ENCODE measurements at regions not wholly inside any gene's neighbourhood (a gene's known extent, or its start where the extent isn't known, plus 50 kb on each side); places are given as distances from the start of the nearest gene placed in this dataset.
A peak's percentile ranks its signal among the peaks of the same experiment; 100 is the strongest.

DNA sequence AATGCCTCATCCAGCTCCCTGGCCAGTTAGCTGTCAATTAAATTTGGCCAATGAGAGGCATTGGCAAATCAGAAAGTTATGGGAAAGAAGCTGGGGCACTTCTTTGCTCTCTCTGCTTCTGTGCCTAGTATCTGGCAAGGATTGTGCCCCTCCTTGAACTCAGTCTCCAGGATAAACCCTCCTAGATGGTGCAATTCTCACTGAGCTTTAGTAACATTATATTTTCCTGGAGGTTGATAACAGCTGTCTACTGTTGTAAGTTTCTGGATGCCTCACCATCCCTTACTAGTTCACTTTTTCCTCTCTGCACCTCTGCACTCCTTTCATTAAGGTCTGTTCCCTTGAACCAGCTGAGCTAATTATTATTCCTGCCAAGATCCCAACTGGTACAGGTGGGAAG is 329.5 kb downstream of the MFSD1 start:
- DNase-seq = no peak

DNA sequence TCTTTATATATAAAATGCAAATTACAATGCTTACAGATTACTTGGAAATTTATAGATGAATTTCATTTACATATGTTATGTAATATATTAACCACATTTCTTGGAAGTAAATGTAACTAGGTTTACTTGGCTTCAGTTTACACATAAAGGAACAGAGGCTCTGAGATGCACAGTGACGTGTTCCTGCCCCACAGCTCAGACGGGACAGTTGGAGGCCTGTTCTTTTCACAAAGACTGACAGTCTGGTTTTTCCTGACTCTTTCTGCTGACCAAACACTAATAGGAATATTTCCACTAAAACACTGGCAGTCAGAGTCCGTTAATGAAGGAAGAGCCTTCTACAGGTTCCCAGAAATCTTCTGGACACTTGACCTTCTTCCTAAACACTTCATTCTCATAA is 336.1 kb downstream of the MFSD1 start:
- DNase-seq = no peak

DNA sequence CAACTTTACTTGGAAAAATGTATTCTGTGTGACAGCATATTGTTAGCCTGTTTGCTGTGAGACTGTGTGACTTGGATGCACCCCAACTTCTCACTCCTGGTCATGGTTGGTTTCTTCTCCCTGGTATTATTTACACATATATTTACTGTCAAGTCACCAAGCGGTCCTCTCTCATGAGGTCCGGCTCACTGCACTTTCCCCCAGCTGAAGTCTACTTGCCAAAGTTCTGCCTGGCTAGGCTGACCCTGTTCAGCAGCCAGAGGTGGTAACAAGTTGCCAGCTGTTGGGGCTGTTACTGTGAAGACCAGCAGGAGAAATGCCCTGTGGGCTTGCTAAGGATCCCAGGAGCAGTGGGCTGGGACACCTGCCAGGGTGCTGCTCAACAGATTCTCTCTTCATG is 337.5 kb downstream of the MFSD1 start:
- no peak for DNase-seq

DNA sequence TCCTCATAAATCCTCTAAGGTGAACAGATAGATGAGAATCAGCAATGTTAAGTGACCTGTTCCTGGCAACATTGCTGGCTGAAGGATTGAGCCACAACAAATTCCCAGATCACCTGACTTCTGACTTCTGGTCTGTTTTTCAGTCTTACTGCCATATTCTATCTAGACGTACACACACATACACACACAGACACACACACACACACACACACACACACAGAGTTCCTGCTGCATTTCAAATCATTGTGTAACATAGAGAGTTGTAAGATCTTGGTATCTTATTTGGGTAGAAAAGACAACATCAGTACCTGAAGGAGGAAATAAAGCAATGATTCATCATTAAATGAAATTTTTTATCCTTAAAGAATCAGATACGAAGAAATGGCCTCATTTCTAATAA is 342.6 kb downstream of the MFSD1 start:
- no peak for DNase-seq

DNA sequence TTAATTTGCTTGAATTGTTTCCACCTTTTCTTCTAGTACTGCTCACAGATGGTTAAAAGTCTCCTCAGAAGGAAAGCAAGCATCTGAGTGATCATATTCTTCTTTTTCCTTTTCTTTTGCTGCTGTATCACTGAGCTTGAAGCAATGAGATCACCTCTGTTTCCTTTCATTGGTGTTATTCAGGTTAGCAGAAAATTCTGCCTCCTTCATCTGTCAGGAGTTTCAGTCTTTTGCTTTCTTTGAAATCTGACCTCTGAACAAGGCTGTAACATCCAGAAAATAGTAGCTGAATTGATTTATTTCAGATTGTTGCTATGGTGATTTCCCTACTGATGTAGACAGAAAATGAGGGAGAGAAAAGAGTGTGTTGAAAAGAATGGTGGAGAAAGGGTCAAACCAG is 343.0 kb downstream of the MFSD1 start:
- DNase-seq = no peak

DNA sequence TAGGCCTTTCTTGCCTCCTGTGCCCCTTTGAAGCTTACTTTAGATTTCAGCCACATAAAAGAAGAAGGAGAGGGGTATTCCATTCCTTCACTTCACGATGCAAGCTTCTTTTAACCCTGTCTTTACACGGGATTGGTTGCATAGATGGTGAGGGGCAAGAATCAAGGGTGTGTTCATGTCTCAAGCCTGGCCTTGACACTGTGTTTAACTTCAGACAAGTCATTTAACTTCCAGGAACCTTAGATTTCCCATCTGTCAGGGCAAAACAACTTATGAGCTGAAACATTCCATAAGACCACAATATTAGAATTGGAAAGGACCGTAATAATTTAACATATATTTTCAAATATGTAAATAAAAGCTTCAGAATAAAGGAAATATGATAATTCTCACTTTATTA is 344.5 kb downstream of the MFSD1 start:
- no peak for DNase-seq

DNA sequence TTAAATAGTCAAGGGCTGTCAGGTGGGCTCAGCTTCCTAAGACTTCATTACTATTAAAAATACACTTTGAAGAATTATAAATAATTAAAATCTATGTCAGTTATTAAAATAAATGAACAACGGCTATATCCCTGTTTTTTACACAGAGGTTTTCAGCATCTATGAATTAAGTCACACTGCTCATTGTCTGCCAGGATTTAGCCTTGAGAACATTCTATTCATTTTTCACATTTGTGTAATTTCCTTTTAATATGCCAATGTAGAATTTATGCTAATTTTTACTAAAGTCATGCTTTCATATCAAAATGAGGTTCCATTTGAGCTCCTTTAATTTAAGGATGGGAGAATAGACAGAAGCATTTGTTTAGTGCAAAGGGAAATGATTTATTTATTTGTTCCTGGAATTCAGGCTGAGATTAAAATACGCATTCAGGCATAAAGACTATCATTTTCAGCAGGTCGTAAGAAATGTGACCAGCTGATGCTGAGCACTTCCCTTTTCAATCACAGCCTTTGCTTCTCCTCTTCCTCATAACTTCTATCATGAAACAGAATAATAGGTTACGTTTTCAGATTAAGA is 345.1 kb downstream of the MFSD1 start:
- no peak for DNase-seq

DNA sequence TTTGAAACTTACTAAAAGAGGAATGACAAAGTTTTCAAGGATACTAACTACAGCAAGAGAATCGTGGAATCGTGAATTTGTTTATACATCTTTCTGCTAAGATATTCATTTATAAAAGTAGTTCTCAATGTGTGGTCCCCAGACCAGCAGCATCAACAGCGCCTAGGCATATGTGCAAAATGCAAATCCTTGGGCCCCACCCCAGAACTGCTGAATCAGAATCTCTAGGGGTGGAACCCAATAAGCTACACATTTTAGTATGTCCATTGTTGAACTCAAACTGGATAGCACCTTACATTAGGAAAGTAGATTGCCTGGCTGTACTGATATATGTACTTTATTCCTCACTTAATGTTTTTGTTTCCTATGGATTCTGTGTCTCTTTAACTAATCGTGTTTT is 346.0 kb downstream of the MFSD1 start:
- no peak for DNase-seq

DNA sequence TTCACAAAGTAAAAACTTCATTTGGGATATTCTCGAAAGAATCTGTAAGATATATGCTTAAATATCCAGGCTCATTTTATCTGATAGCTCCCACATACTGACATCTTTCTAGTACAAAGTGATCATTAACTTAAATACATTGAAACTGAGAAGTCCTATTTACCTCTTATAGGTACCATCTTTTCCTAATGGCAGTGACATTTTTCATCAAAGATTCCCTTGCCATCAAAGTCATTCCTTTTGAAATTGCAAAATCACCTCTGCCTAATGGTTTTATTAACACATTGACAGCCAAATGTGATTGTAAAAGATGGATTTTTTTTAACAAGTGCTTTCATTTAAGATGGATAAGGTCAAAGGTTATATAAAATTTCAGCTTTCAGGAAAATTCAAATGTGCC is 346.6 kb downstream of the MFSD1 start:
- no peak for DNase-seq

DNA sequence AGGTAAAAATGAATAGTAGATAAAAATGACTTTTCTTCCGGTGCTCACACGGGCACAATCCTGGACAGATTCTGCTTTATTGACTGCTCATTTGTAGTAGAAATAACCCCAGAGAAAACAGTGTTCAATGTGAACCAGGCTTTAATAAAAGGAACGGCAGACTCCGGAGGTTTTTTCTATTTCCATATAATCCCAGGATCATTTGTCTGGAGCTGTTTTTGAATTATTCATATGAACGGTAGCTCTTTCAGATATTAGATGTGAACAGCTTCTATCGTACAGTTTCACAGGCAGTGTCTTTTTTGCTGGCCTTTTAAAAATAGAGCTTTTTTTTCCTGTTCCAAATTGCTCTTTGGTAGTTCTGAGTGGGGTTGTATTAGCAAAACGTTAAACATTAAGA is 347.3 kb downstream of the MFSD1 start:
- DNase-seq = no peak

DNA sequence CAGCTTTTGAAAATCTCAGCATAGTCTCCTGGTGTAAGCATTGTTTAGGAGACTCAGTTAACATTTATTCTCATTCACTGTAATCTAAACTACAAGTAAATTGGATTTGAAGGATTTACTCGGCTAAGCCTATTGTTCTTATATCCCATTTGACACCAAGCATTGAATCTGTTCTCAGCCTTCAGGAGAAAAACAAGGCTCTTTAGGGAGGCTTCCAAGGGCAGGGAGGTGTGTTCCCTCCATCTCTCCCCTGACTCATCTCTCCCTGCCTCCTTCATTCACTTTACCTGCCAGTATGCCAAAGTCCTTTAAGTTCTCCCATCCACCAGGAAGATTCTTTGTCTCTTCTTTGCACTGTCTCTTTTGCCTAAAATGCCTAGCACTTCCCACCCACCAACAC is 347.8 kb downstream of the MFSD1 start:
- DNase-seq = no peak

DNA sequence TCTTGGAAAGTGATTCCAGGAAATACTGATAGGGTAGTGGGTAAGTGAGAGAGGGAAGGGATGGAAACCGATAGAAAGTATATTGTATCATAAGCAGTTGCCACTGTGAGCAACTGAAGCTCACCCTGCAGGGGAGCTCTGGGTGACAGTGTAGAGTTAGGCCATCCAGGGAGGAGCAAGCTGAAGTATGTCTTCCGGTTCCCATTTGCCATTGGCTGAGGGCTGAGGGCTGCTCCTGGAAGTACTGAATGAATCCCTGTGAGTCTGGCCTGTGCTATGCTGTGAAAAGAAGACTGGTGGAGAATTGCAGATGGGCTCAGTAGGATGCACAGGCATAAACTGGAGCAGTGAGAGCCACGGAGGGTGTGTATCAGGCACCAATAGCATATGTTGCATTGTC is 348.3 kb downstream of the MFSD1 start:
- DNase-seq = no peak

DNA sequence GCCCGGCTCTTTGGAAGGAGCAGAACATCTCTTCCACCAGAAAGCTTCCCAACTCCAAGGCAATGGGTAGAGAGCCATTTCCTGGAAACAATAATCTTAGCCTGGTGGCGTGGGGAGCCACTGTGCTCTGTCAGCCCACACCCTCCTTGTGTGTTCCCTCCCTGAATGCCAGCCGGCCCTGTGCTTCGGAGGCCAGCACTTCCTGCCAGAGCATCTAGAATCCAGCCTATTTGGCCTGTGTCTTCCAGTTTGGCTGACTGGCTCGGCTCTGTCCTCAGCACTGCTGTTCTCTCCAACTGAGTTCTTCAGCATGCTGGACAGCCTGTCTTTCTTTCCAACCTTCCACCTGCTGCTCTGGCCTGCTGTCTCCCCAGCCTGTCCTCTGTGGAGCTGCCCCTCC is 349.3 kb downstream of the MFSD1 start:
- no peak for DNase-seq

DNA sequence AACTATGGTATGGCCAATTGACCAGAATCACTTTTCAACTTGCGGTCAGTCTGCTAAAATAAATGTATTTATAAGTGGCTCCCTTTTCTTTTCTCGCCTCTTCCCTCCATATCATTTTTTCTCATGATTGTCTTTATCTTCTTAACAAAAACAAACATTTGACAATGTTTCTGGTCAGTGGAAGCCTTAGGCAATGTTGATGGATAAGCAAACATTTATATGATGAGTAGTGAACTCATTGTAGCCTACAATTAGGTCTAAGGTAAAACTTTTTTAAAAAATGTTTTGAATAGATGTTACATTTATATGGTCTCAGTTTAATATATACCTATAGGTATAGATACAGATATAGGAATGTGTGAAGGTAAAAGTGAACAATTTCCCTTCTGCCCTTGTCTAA is 355.4 kb downstream of the MFSD1 start:
- no peak for DNase-seq

DNA sequence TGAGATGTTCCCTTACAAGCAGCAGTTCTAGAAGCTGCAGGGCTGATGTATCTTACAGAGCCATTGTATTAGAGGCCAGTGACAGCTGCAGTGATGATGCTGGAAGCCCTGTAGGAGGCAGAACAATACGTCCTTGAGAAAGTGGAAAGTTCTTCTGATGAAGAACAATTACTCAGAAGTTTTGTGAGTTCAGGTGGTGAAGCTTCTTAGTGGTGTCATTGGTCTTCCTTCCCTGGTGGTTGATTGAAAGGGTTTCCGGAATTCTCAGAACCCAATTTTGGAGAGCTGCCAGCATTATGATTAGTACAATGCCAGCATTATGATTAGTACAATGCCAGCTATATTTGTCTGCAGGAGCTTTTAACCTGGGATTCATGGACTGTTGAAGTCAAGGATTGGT is 356.4 kb downstream of the MFSD1 start:
- no peak for DNase-seq

DNA sequence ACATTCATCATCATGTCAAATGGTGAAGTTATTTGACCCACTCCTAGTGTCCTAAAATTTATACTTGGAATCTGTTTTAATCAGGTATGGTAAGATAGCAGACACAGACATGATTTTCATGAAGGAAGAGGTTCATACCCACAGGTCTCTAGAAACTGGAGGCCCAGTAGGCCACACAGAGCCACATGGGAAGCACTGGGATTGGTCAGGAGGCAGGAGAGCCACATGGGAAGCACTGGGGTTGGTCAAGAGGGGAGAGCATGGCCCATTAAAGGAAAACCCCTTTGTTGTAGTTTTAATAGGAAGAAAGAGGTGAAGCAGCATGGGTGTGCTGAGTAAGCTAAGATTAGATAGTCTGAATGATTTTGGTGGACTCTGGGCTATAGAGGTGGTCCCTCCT is 356.9 kb downstream of the MFSD1 start:
- no peak for DNase-seq

DNA sequence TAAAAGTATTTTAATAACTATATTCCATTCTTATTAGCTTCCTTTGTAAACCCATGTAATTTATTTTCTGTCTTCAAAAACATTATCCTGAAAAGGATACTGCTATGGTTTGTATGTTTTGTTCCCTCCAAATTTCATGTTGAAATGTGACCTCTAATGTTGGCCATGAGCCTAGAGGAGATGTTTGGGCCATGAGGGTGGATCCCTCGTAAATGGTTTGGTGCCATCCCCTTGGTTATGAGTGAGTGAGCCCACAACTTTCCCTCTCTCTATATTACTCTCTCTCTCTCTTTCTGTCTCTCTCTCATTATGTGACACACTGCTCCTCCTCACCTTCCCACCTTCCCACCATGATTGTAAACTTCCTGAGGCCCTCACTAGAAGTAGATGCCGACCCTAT is 357.7 kb downstream of the MFSD1 start:
- DNase-seq = no peak

DNA sequence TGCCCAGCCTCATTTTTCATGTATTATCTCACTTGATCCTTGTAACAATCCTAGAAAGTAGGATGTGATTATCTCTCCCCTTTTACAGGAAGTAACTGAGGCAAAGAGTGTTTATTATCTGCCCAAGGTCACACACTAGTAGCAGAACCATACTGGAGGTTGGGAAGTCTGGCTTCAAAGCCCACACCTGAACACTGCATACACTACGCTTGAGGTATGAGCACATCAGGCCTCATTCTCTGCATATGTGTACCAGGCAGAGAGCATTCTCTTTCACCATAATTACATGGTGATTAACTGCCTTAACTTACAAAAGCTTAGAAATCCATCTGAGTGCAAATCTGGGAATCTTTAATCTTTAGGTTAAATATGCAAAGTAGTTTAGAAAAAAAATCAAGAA is 361.8 kb downstream of the MFSD1 start:
- no peak for DNase-seq

DNA sequence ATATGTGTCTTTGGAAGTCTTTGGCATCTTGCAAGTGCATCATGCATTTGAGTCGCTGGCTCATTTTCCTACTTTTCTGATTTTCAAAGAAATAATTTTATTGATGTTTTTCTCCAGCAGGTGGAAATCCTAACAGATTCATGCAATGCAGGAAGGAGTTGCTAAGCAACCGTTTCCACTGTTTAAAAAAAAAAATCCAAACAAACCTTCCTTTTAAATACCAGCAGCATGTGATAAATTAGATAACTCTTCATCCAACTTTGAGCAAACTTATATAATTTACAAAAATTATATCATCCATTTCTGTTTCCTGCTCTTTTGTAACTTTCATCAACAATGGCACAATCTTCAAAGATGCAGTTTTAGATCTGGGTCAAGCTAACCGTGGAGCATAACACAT is 364.1 kb downstream of the MFSD1 start:
- DNase-seq = no peak

DNA sequence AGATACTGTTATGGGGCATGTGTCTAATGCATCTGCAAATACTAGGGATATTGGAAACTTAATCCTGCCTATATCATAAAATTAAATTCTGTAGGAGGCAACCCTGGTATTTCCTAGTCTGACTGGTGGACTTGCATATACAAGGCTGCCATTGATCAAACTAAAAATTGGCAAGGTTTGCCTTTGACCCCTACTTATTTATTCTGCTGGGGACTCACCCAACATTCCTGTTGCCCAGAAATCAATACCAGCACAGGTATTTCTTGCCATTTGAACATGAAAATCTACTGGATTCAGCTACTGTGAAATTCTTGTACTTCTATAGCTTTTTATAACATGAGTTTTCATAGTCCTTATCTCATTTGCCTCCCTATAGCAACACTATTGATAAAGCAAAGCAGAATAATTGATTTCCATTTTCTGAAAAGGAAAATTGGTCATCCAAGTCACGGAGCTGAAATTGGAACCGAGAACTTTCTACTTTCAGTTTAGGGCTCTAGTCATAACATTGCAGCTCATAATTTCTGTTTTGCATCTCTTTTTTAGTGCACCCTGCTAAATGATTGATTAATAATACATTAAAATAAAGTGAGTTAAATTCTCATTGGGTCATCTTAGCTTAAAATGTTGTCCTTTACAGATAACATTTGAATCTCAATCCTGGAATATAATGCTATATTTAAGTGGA is 365.2 kb downstream of the MFSD1 start:
- DNase-seq = no peak

DNA sequence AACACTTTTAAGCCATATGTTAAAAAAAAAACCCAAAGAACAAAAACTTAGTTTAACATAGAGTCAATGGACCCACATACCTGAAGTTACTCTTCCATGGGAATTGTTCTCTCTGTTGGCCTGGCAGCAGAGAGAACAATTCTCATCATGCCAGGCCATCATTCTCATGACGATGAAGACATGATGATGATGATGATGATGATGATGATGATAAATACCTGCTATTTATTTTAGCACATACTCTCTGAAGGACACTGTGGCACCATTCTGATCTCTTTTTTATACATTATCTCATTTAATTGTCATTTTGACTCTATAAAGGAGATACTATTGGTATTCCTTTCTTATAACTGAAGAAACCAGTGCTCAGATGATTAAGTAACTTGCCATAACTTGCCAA is 366.9 kb downstream of the MFSD1 start:
- no peak for DNase-seq

DNA sequence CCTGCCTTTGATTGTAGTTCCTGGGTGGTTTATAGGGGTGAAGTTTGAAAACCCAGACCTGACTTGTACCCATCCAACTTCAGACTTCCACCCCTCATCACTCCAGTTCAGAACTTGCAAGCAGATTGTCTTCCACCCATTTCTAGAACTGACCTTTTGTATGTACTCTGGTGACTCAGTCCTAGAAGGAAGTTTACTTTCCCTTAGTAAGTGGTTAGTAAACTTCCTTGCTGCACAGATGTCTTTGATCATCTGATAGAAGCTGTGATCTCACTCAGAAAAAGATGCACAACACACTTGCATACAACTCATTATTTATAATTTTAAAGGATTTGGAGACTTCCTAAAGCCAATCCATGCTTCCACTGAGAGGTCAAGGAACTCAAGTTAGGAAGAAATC is 368.0 kb downstream of the MFSD1 start:
- peak; percentile 8 to 45 (median 41) for DNase-seq

DNA sequence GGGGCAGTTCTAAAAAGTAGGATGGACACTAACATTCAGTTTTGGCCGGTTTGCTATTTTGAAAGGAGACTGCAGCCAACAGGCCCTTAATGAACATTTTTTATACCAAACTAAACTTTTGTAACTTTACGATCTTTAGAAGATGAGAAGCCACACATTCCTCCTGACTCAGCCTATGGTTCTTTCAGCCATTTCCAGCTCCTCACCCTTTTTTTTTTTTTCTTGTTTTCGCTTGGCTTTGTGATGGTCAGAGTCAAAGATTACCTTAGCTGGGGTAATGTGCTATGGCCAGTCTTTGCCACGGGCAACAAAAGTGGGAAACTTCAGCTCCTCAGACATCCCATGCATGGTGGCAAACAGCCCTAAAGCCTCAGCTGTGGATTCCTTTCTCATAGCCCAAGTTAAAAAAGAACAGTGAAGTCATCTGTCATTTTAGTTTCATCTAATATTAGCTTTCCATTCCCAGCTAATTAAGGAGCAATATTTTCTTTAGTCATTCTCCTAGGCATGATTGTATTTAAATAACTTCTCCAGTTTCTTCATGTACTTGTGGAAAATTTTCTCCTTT is 368.7 kb downstream of the MFSD1 start:
- no peak for DNase-seq

DNA sequence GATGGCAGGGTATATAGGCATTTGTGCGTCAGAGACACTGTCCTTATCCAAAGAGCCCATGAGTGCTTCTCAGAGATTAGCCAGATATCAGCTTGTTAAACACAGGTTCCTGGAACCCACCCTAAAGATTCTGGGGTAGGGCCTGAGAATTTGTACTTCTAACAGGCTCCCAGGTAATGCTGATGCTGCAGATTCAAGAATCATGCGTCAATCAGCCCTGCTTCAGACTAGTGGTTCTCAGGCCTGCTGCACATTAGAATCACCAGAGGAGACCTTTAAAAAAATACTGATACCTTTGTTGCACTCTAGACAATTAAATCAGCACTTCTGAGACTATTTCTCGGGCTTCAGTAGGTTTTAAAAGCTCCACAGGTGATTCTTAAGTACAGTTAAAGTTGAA is 369.5 kb downstream of the MFSD1 start:
- DNase-seq = no peak

DNA sequence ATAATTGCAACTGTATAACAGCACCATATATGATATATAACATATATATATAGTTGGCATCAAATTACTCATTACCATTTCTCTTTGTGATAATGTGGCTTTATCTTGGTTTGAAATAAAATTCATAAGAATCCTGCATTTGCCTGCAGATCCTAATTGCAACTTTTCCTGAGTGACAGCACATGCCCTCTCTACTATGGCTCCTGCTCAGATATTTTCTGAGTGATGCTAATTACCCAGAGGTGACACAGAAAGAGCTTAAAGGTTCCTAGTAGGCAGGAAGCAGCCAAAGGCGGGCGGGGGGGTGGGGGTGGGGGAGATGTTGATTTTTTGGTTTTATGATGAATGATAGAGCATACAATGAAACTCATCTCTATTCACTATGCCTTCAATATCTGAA is 370.6 kb downstream of the MFSD1 start:
- DNase-seq = no peak

Data from suppressor macrophage treated with lipopolysaccharide for 1 hour (primary cell).